ENCODE measurements at regions not wholly inside any gene's neighbourhood (a gene's known extent, or its start where the extent isn't known, plus 50 kb on each side); places are given as distances from the start of the nearest gene placed in this dataset.

- Mint-ChIP-seq H3K9me3 (peaks cover 3% of the 10 kb centered on the region), H3K36me3 (ENCODE audit: low read depth) (no peaks in the 10 kb centered on the region), H3K4me3 (no peak overlapping the region), H3K4me1 (ENCODE audit: low read depth) (peaks cover 17% of the 10 kb centered on the region), H3K27ac (no peak overlapping the region), H3K27me3 (ENCODE audit: low read depth) (no peaks in the 10 kb centered on the region)
- intact Hi-C loops (cut with micrococcal nuclease) = no loop called here
- CTCF ChIA-PET = interaction anchor here (0.6 kb wide), 2 partner anchors 89 to 246 kb away, joined by 3 read pairs; no protein-coding TSS in a partner anchor
- DNase-seq = no peak
These were observed 118.8 kb upstream of the ARID1B start for GRCh38 chr6:156658186-156658965.

- CTCF ChIA-PET = interaction anchor here (0.6 kb wide), 1 partner anchor 566 kb away, joined by 3 read pairs; no protein-coding TSS in a partner anchor
- H3K4me1 Mint-ChIP-seq (ENCODE audit: low read depth) = peaks cover 17% of the 10 kb centered on the region
- no peak overlapping the region for H3K4me3 Mint-ChIP-seq
- intact Hi-C loops (cut with micrococcal nuclease) = no loop called here
- H3K27me3 Mint-ChIP-seq (ENCODE audit: low read depth) = no peaks in the 10 kb centered on the region
- DNase-seq = no peak
- H3K27ac Mint-ChIP-seq = no peak overlapping the region
- H3K9me3 Mint-ChIP-seq = peaks cover 3% of the 10 kb centered on the region
- H3K36me3 Mint-ChIP-seq (ENCODE audit: low read depth) = no peaks in the 10 kb centered on the region
These were observed 119.9 kb upstream of the ARID1B start for GRCh38 chr6:156657296-156657695.

- no peaks in the 10 kb centered on the region for H3K27me3 Mint-ChIP-seq (ENCODE audit: low read depth)
- H3K27ac Mint-ChIP-seq = no peak overlapping the region
- DNase-seq = no peak
- H3K36me3 Mint-ChIP-seq (ENCODE audit: low read depth) = no peaks in the 10 kb centered on the region
- H3K9me3 Mint-ChIP-seq = peaks cover 3% of the 10 kb centered on the region
- H3K4me3 Mint-ChIP-seq = no peak overlapping the region
- CTCF ChIA-PET = interaction anchor here (0.6 kb wide), 1 partner anchor 18 kb away, joined by 3 read pairs; no protein-coding TSS in a partner anchor
- peaks cover 13% of the 10 kb centered on the region for H3K4me1 Mint-ChIP-seq (ENCODE audit: low read depth)
- intact Hi-C loops (cut with micrococcal nuclease) = no loop called here
These were observed 122.0 kb upstream of the ARID1B start for GRCh38 chr6:156654919-156655918.

- H3K27ac Mint-ChIP-seq = no peak overlapping the region
- intact Hi-C loops (cut with micrococcal nuclease) = no loop called here
- H3K4me3 Mint-ChIP-seq = no peak overlapping the region
- no peaks in the 10 kb centered on the region for H3K9me3 Mint-ChIP-seq
- H3K27me3 Mint-ChIP-seq (ENCODE audit: low read depth) = peaks cover 4% of the 10 kb centered on the region
- no peaks in the 10 kb centered on the region for H3K36me3 Mint-ChIP-seq (ENCODE audit: low read depth)
- H3K4me1 Mint-ChIP-seq (ENCODE audit: low read depth) = peaks cover 9% of the 10 kb centered on the region
- CTCF ChIA-PET = no interaction called here
- no peak for DNase-seq
These were observed 124.9 kb upstream of the ARID1B start for GRCh38 chr6:156652231-156652750.

- Mint-ChIP-seq H3K27ac (no peak overlapping the region), H3K4me3 (no peak overlapping the region), H3K4me1 (ENCODE audit: low read depth) (peaks cover 16% of the 10 kb centered on the region), H3K27me3 (ENCODE audit: low read depth) (peaks cover 7% of the 10 kb centered on the region), H3K9me3 (no peaks in the 10 kb centered on the region), H3K36me3 (ENCODE audit: low read depth) (no peaks in the 10 kb centered on the region)
- intact Hi-C loops (cut with micrococcal nuclease) = no loop called here
- no peak for DNase-seq
- CTCF ChIA-PET = no interaction called here
These were observed 125.7 kb upstream of the ARID1B start for GRCh38 chr6:156651486-156651885.

GRCh38 chr6:156650896-156651390, 126.2 kb upstream of the ARID1B start:
- Mint-ChIP-seq H3K4me1 (ENCODE audit: low read depth) (peaks cover 16% of the 10 kb centered on the region), H3K9me3 (no peaks in the 10 kb centered on the region), H3K27ac (no peak overlapping the region), H3K4me3 (no peak overlapping the region), H3K27me3 (ENCODE audit: low read depth) (peaks cover 8% of the 10 kb centered on the region), H3K36me3 (ENCODE audit: low read depth) (no peaks in the 10 kb centered on the region)
- CTCF ChIA-PET = no interaction called here
- no peak for DNase-seq
- intact Hi-C loops (cut with micrococcal nuclease) = no loop called here

GRCh38 chr6:156648616-156649015, 128.6 kb upstream of the ARID1B start:
- H3K4me1 Mint-ChIP-seq (ENCODE audit: low read depth) = peaks cover 16% of the 10 kb centered on the region
- no peak for DNase-seq
- H3K4me3 Mint-ChIP-seq = no peak overlapping the region
- no peak overlapping the region for H3K27ac Mint-ChIP-seq
- CTCF ChIA-PET = no interaction called here
- H3K36me3 Mint-ChIP-seq (ENCODE audit: low read depth) = no peaks in the 10 kb centered on the region
- peaks cover 12% of the 10 kb centered on the region for H3K27me3 Mint-ChIP-seq (ENCODE audit: low read depth)
- no peaks in the 10 kb centered on the region for H3K9me3 Mint-ChIP-seq
- intact Hi-C loops (cut with micrococcal nuclease) = no loop called here

- Mint-ChIP-seq H3K27me3 (ENCODE audit: low read depth) (peaks cover 12% of the 10 kb centered on the region), H3K27ac (no peak overlapping the region), H3K4me3 (no peak overlapping the region), H3K4me1 (ENCODE audit: low read depth) (peaks cover 16% of the 10 kb centered on the region), H3K9me3 (no peaks in the 10 kb centered on the region), H3K36me3 (ENCODE audit: low read depth) (no peaks in the 10 kb centered on the region)
- CTCF ChIA-PET = no interaction called here
- intact Hi-C loops (cut with micrococcal nuclease) = no loop called here
- DNase-seq = no peak
These were observed 129.2 kb upstream of the ARID1B start for GRCh38 chr6:156647991-156648390.

GRCh38 chr6:156647140-156647784, 129.9 kb upstream of the ARID1B start:
- CTCF ChIA-PET = interaction anchor here (0.8 kb wide), 1 partner anchor 10 kb away, joined by 3 read pairs; no protein-coding TSS in a partner anchor
- Mint-ChIP-seq H3K9me3 (no peaks in the 10 kb centered on the region), H3K27ac (no peak overlapping the region), H3K4me3 (peak overlapping the region; percentile 36), H3K36me3 (ENCODE audit: low read depth) (no peaks in the 10 kb centered on the region), H3K27me3 (ENCODE audit: low read depth) (peaks cover 12% of the 10 kb centered on the region), H3K4me1 (ENCODE audit: low read depth) (peaks cover 16% of the 10 kb centered on the region)
- intact Hi-C loops (cut with micrococcal nuclease) = no loop called here
- DNase-seq = no peak

GRCh38 chr6:156646496-156646895, 130.7 kb upstream of the ARID1B start:
- Mint-ChIP-seq H3K4me1 (ENCODE audit: low read depth) (peaks cover 16% of the 10 kb centered on the region), H3K9me3 (no peaks in the 10 kb centered on the region), H3K27ac (no peak overlapping the region), H3K4me3 (no peak overlapping the region), H3K36me3 (ENCODE audit: low read depth) (no peaks in the 10 kb centered on the region), H3K27me3 (ENCODE audit: low read depth) (peaks cover 12% of the 10 kb centered on the region)
- intact Hi-C loops (cut with micrococcal nuclease) = no loop called here
- DNase-seq = no peak
- CTCF ChIA-PET = interaction anchor here (0.8 kb wide), 1 partner anchor 9 kb away, joined by 3 read pairs; no protein-coding TSS in a partner anchor

- peaks cover 16% of the 10 kb centered on the region for H3K4me1 Mint-ChIP-seq (ENCODE audit: low read depth)
- H3K36me3 Mint-ChIP-seq (ENCODE audit: low read depth) = no peaks in the 10 kb centered on the region
- intact Hi-C loops (cut with micrococcal nuclease) = no loop called here
- H3K9me3 Mint-ChIP-seq = peaks cover 3% of the 10 kb centered on the region
- no peak overlapping the region for H3K27ac Mint-ChIP-seq
- CTCF ChIA-PET = no interaction called here
- H3K4me3 Mint-ChIP-seq = no peak overlapping the region
- no peak for DNase-seq
- H3K27me3 Mint-ChIP-seq (ENCODE audit: low read depth) = peaks cover 12% of the 10 kb centered on the region
These were observed 132.1 kb upstream of the ARID1B start for GRCh38 chr6:156645097-156645496.

Data from activated naive CD4-positive, alpha-beta T cell treated with anti-CD3 and anti-CD28 coated beads for 36 hours (primary cell).